Keratinocyte (primary cell): ENCODE measurements at regions not wholly inside any gene's neighbourhood (a gene's known extent, or its start where the extent isn't known, plus 50 kb on each side); places are given as distances from the start of the nearest gene placed in this dataset.
A peak's percentile ranks its signal among the peaks of the same experiment; 100 is the strongest.

Source experiments
- DNase-seq: peaks from one replicate; pipeline ENCODE4 v3.0.0-alpha.2; 2011; ENCODE audit warnings: low read depth, missing footprints, low spot score
- FAIRE-seq: peaks from 2 replicates; lab custom pipeline; 2011; peaks lifted over from hg19 to GRCh38; lab: Jason Lieb, UNC
- H2AFZ ChIP-seq: 2 replicates; pipeline ENCODE4 v1.6.0; 2012; ENCODE audit warnings: low read length, control low read depth, inconsistent platforms; ENCODE audit not compliant: control insufficient read depth
- H3K27ac ChIP-seq: 2 replicates; pipeline ENCODE4 v1.5.1; 2011; ENCODE audit warnings: low read length; ENCODE audit not compliant: control insufficient read depth, insufficient read depth
- H3K27me3 ChIP-seq: 3 replicates; pipeline ENCODE4 v1.6.0; 2011; ENCODE audit warnings: low read length; ENCODE audit not compliant: control insufficient read depth, insufficient read depth; ENCODE audit errors: extremely low read depth
- H3K36me3 ChIP-seq, 2 experiments: 2 replicates in 1 of 2; 3 replicates in 1 of 2; pipeline ENCODE4 v1.5.1; 2011; ENCODE audit warnings: low read length in 2 of 2, mild to moderate bottlenecking in 1 of 2; ENCODE audit not compliant: control insufficient read depth in 2 of 2, insufficient read depth in 2 of 2; ENCODE audit errors: extremely low read depth in 1 of 2
- H3K4me1 ChIP-seq: 3 replicates; pipeline ENCODE4 v1.5.1; 2011; ENCODE audit warnings: low read length; ENCODE audit not compliant: control insufficient read depth, insufficient read depth; ENCODE audit errors: extremely low read depth
- H3K4me2 ChIP-seq: 3 replicates; pipeline ENCODE4 v1.6.0; 2011; ENCODE audit warnings: low read depth, low read length; ENCODE audit not compliant: control insufficient read depth, insufficient read depth; ENCODE audit errors: extremely low read depth
- H3K4me3 ChIP-seq, 3 experiments: fragments of 200-600 bp in 1 of 3; sonication (generic) in 1 of 3; 2 replicates in 2 of 3; 3 replicates in 1 of 3; pipeline ENCODE4 v1.5.1; 2011 to 2016; ENCODE audit warnings: low read length in 3 of 3, mild to moderate bottlenecking in 3 of 3, control low read depth in 2 of 3, inconsistent platforms in 1 of 3, low read depth in 1 of 3, mixed read lengths in 1 of 3, mixed run types in 1 of 3, moderate library complexity in 1 of 3; ENCODE audit not compliant: control insufficient read depth in 2 of 3, insufficient read depth in 2 of 3; ENCODE audit errors: extremely low read depth in 1 of 3
- H3K79me2 ChIP-seq: 2 replicates; pipeline ENCODE4 v1.6.0; 2012; ENCODE audit warnings: low read length; ENCODE audit not compliant: control insufficient read depth, insufficient read depth
- H3K9ac ChIP-seq: 3 replicates; pipeline ENCODE4 v1.6.0; 2011; ENCODE audit warnings: low read length; ENCODE audit not compliant: control insufficient read depth, insufficient read depth; ENCODE audit errors: extremely low read depth
- H3K9me1 ChIP-seq: 3 replicates; pipeline ENCODE4 v1.6.0; 2011; ENCODE audit warnings: low read length; ENCODE audit not compliant: control insufficient read depth, insufficient read depth; ENCODE audit errors: extremely low read depth
- H3K9me3 ChIP-seq: 2 replicates; pipeline ENCODE4 v1.5.1; 2012; ENCODE audit warnings: low read depth, low read length; ENCODE audit not compliant: control insufficient read depth
- H4K20me1 ChIP-seq: 3 replicates; pipeline ENCODE4 v1.6.0; 2011; ENCODE audit warnings: low read length; ENCODE audit not compliant: control insufficient read depth, insufficient read depth; ENCODE audit errors: extremely low read depth
- EZH2 ChIP-seq: IDR thresholded peaks from one replicate; pipeline ENCODE4 v1.6.1; 2012; ENCODE audit warnings: inconsistent platforms, mild to moderate bottlenecking, low read length, moderate library complexity
- dilution Hi-C: fragments of 300-500 bp; cut with MboI; formaldehyde crosslinking; loops from one replicate; pipeline ENCODE4 v1.7.0; 2020; ENCODE audit warnings: low sequenced_read_pairs; ENCODE audit not compliant: extremely low pct_ligation_motif_present
- TF ChIP-seq, protein P1 (sequence below), 3 experiments: IDR thresholded peaks in 1 of 3; conservative IDR thresholded peaks in 1 of 3; optimal IDR thresholded peaks in 1 of 3; 2 replicates in 2 of 3; 3 replicates in 1 of 3; pipeline versions ENCODE3 to v1.5.1; 2011; ENCODE audit warnings: low read length in 3 of 3, mild to moderate bottlenecking in 3 of 3, moderate library complexity in 2 of 3, control low read depth in 1 of 3, inconsistent platforms in 1 of 3; ENCODE audit not compliant: insufficient read depth in 2 of 3; ENCODE audit errors: extremely low read depth in 1 of 3

DNA sequence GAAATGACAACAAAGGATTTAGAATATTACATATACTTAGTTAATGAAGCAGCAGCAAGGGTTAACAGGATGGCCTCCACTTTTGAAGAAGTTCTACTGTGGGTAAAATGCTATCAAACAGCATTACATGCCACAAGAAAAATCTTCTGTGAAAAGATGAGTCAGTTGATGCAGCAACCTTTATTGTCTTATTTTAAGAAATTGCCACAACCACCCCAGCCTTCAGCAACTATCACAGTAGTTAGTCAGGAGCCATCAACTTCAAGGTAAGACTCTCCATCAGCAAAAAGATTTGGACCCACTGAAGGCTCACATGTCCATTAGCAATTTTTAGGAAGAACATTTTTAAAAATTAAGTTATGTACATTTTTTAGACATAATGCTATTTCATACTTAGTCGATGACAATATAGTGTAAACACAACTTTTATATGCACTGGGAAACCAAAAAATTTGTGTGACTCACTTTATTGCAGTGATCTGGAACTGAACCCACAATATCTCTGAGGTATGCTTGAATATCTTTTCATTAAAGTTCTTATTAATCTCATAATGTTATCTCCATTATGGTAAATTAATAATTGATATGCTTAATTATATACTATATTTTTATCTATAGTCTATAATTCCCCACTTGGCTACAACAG is 81.2 kb downstream of the SPCS3 start:
- Histone ChIP-seq H3K9me1 (no peaks in the 10 kb centered on the region), H3K27ac (no peak overlapping the region), H3K9ac (no peak overlapping the region), H3K79me2 (no peaks in the 10 kb centered on the region), H4K20me1 (no peaks in the 10 kb centered on the region), H3K4me3 (no peak overlapping the region), H3K9me3 (no peaks in the 10 kb centered on the region), H3K4me2 (no peak overlapping the region), H2AFZ (no peak overlapping the region), H3K36me3 (no peaks in the 10 kb centered on the region), H3K4me1 (peaks cover 3% of the 10 kb centered on the region), H3K27me3 (no peaks in the 10 kb centered on the region)
- TF ChIP-seq, protein P1, sequence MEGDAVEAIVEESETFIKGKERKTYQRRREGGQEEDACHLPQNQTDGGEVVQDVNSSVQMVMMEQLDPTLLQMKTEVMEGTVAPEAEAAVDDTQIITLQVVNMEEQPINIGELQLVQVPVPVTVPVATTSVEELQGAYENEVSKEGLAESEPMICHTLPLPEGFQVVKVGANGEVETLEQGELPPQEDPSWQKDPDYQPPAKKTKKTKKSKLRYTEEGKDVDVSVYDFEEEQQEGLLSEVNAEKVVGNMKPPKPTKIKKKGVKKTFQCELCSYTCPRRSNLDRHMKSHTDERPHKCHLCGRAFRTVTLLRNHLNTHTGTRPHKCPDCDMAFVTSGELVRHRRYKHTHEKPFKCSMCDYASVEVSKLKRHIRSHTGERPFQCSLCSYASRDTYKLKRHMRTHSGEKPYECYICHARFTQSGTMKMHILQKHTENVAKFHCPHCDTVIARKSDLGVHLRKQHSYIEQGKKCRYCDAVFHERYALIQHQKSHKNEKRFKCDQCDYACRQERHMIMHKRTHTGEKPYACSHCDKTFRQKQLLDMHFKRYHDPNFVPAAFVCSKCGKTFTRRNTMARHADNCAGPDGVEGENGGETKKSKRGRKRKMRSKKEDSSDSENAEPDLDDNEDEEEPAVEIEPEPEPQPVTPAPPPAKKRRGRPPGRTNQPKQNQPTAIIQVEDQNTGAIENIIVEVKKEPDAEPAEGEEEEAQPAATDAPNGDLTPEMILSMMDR (optimal IDR thresholded peaks at IDR 0.05 in 1 of 3, IDR thresholded peaks at IDR 0.05 in 1 of 3, conservative IDR thresholded peaks at IDR 0.05 in 1 of 3; ENCODE audit: extremely low read depth in 1 of 3, insufficient read depth in 2 of 3, low read length in 3 of 3) = no peak
- TF ChIP-seq EZH2 = no peak
- FAIRE-seq (peak; percentile 32), DNase-seq (no peak)
- dilution Hi-C loops = no loop called here

DNA sequence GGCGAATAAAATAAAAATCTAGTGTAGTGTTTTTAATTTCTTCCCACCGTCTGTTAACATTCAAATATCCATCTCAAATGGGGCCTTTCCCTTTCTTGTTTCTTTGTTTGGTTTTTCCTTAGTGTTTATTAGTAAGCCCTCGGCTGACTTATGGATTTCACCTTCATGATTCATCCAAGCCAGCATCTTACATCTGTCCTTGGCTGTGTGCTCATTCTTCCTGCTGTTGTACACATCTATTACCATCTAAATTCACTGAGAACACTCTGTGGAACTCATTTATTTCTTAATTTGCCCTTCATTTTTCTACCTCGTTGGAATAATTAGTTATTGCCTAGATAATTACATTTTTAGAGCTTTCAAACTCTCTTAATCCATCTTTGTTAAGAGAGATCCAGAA is 84.9 kb downstream of the SPCS3 start:
- Histone ChIP-seq H3K9ac (no peak overlapping the region), H4K20me1 (no peaks in the 10 kb centered on the region), H3K4me2 (no peak overlapping the region), H3K79me2 (no peaks in the 10 kb centered on the region), H3K4me1 (peaks cover 3% of the 10 kb centered on the region), H3K9me3 (no peaks in the 10 kb centered on the region), H3K36me3 (no peaks in the 10 kb centered on the region), H3K9me1 (no peaks in the 10 kb centered on the region), H3K27ac (no peak overlapping the region), H2AFZ (no peak overlapping the region), H3K4me3 (no peak overlapping the region), H3K27me3 (no peaks in the 10 kb centered on the region)
- FAIRE-seq (peak; percentile 80), DNase-seq (no peak)
- dilution Hi-C loops = no loop called here
- no peak for TF ChIP-seq EZH2
- TF ChIP-seq, protein P1 (optimal IDR thresholded peaks at IDR 0.05 in 1 of 3, IDR thresholded peaks at IDR 0.05 in 1 of 3, conservative IDR thresholded peaks at IDR 0.05 in 1 of 3; ENCODE audit: extremely low read depth in 1 of 3, insufficient read depth in 2 of 3, low read length in 3 of 3) = no peak
